ENCODE measurements at regions not wholly inside any gene's neighbourhood (a gene's known extent, or its start where the extent isn't known, plus 50 kb on each side); places are given as distances from the start of the nearest gene placed in this dataset.
"Not testable (repeated sequence)": the region's sequence is repeated elsewhere in the genome, so short reads cannot be mapped to it uniquely, and the experiment has no call there.

GRCh38 chr4:79700356-79700755 lies 292.3 kb upstream of the GK2 start:
- Histone ChIP-seq H3K27ac (no peak overlapping the region), H3K9me3 (no peaks in the 10 kb centered on the region), H3K27me3 (replicated peaks; ENCODE audit: insufficient read depth) (no peaks in the 10 kb centered on the region), H3K36me3 (no peaks in the 10 kb centered on the region), H3K4me1 (ENCODE audit: control insufficient read depth in 1 of 2, low read depth in 2 of 2) (no peaks in the 10 kb centered on the region), H3K4me3 (no peak overlapping the region)
- ATAC-seq (ENCODE audit: insufficient number of reproducible peaks, low FRiP score, low read depth) (no peak), DNase-seq (ENCODE audit: low spot score) (no peak)
- TF ChIP-seq CTCF (IDR thresholded peaks at IDR 0.05) = no peak

GRCh38 chr4:79697444-79697843 lies 289.4 kb upstream of the GK2 start:
- Histone ChIP-seq H3K9me3 (peaks cover 6% of the 10 kb centered on the region), H3K4me3 (no peak overlapping the region), H3K27ac (no peak overlapping the region), H3K4me1 (ENCODE audit: control insufficient read depth in 1 of 2, low read depth in 2 of 2) (no peaks in the 10 kb centered on the region), H3K27me3 (replicated peaks; ENCODE audit: insufficient read depth) (no peaks in the 10 kb centered on the region), H3K36me3 (no peaks in the 10 kb centered on the region)
- no peak for TF ChIP-seq CTCF (IDR thresholded peaks at IDR 0.05)
- DNase-seq (ENCODE audit: low spot score) (no peak), ATAC-seq (ENCODE audit: insufficient number of reproducible peaks, low FRiP score, low read depth) (no peak)

GRCh38 chr4:79696534-79696933 lies 288.5 kb upstream of the GK2 start:
- ATAC-seq (ENCODE audit: insufficient number of reproducible peaks, low FRiP score, low read depth); H3K27ac ChIP-seq; H3K27me3 ChIP-seq (replicated peaks; ENCODE audit: insufficient read depth); H3K4me3 ChIP-seq; H3K9me3 ChIP-seq; DNase-seq (ENCODE audit: low spot score); H3K4me1 ChIP-seq (ENCODE audit: control insufficient read depth in 1 of 2, low read depth in 2 of 2); H3K36me3 ChIP-seq: not testable (repeated sequence)

- peaks cover 6% of the 10 kb centered on the region for H3K9me3 ChIP-seq
- H3K27me3 ChIP-seq (replicated peaks; ENCODE audit: insufficient read depth) = no peaks in the 10 kb centered on the region
- ATAC-seq (ENCODE audit: insufficient number of reproducible peaks, low FRiP score, low read depth) (no peak), DNase-seq (ENCODE audit: low spot score) (no peak)
- H3K27ac ChIP-seq = no peak overlapping the region
- H3K4me3 ChIP-seq = no peak overlapping the region
- no peaks in the 10 kb centered on the region for H3K36me3 ChIP-seq
- no peak for TF ChIP-seq CTCF (IDR thresholded peaks at IDR 0.05)
- no peaks in the 10 kb centered on the region for H3K4me1 ChIP-seq (ENCODE audit: control insufficient read depth in 1 of 2, low read depth in 2 of 2)
These were observed 287.8 kb upstream of the GK2 start for GRCh38 chr4:79695848-79696247.

- H3K36me3 ChIP-seq = no peaks in the 10 kb centered on the region
- peaks cover 6% of the 10 kb centered on the region for H3K9me3 ChIP-seq
- no peak overlapping the region for H3K4me3 ChIP-seq
- ATAC-seq (ENCODE audit: insufficient number of reproducible peaks, low FRiP score, low read depth) (no peak), DNase-seq (ENCODE audit: low spot score) (no peak)
- no peaks in the 10 kb centered on the region for H3K27me3 ChIP-seq (replicated peaks; ENCODE audit: insufficient read depth)
- no peak for TF ChIP-seq CTCF (IDR thresholded peaks at IDR 0.05)
- H3K27ac ChIP-seq = no peak overlapping the region
- H3K4me1 ChIP-seq (ENCODE audit: control insufficient read depth in 1 of 2, low read depth in 2 of 2) = no peaks in the 10 kb centered on the region
These were observed 281.7 kb upstream of the GK2 start for GRCh38 chr4:79689740-79690139.

GRCh38 chr4:79688691-79689090 lies 280.7 kb upstream of the GK2 start:
- Histone ChIP-seq H3K36me3 (no peaks in the 10 kb centered on the region), H3K27ac (no peak overlapping the region), H3K27me3 (replicated peaks; ENCODE audit: insufficient read depth) (no peaks in the 10 kb centered on the region), H3K9me3 (peaks cover under 1% of the 10 kb centered on the region), H3K4me3 (no peak overlapping the region), H3K4me1 (ENCODE audit: control insufficient read depth in 1 of 2, low read depth in 2 of 2) (no peaks in the 10 kb centered on the region)
- no peak for ATAC-seq (ENCODE audit: insufficient number of reproducible peaks, low FRiP score, low read depth)
- no peak for DNase-seq (ENCODE audit: low spot score)
- TF ChIP-seq CTCF (IDR thresholded peaks at IDR 0.05) = no peak

Measured in thoracic aorta (tissue), 2 donors.